HepG2 (cell line): ENCODE measurements at regions not wholly inside any gene's neighbourhood (a gene's known extent, or its start where the extent isn't known, plus 50 kb on each side); places are given as distances from the start of the nearest gene placed in this dataset.

Experiments used
- ATAC-seq: fragments of 200-7000 bp; cut with Tn5 transposase; 3 replicates; pipeline ENCODE4 v1.9.1; 2020; ENCODE audit warnings: mild to moderate bottlenecking, moderate library complexity
- BruUV-seq: library from RNA; stranded (reverse); fragments of 400-500 nt; replicated peaks from 2 replicates; lab custom pipeline; 2021; lab: Mats Ljungman, UMichigan
- CTCF ChIA-PET: fragments of 300-600 bp; formaldehyde crosslinking; extraction: SDS; loops from one replicate; lab custom pipeline; 2021; ENCODE audit warnings: low total read pairs, inconsistent platforms, low intra/inter-chr PET ratio; lab: Yijun Ruan, JAX
- POLR2A ChIA-PET: fragments of 350-600 bp; sonication (Branson Sonifier 250); formaldehyde crosslinking; loops from one replicate; lab custom pipeline; 2020; ENCODE audit warnings: antibody characterized with exemption, inconsistent platforms; lab: Yijun Ruan, JAX
- DNase-seq: peaks from one replicate; pipeline ENCODE4 v3.0.0-alpha.2; 2015; ENCODE audit warnings: low spot score
- FAIRE-seq: peaks from 3 replicates; lab custom pipeline; 2011; peaks lifted over from hg19 to GRCh38; lab: Jason Lieb, UNC
- H2AFZ ChIP-seq: one replicate; pipeline ENCODE4 v1.6.1; 2011; ENCODE audit warnings: low read length, inconsistent platforms
- H3K27ac ChIP-seq: fragments of 300-600 bp; 3 replicates; pipeline ENCODE4 v1.8.0; 2011; ENCODE audit warnings: mixed run types, mild to moderate bottlenecking, mixed read lengths, low read length, inconsistent platforms; ENCODE audit not compliant: insufficient read depth; ENCODE audit errors: extremely low read length
- H3K27me3 ChIP-seq, 2 experiments: fragments of 200-600 bp in 1 of 2; 2 replicates in 1 of 2; 3 replicates in 1 of 2; pipeline versions ENCODE4 v1.6.0 to v1.8.0; 2011; ENCODE audit warnings: low read length in 2 of 2, mild to moderate bottlenecking in 2 of 2, moderate library complexity in 2 of 2, inconsistent platforms in 1 of 2; ENCODE audit not compliant: insufficient read depth in 2 of 2, control insufficient read depth in 1 of 2
- H3K36me3 ChIP-seq, 2 experiments: fragments of 200-600 bp in 1 of 2; replicated peaks in 1 of 2; 2 replicates in 1 of 2; 3 replicates in 1 of 2; pipeline versions ENCODE4 v1.5.1 to v1.8.0; 2011; ENCODE audit warnings: low read length in 2 of 2, inconsistent platforms in 1 of 2; ENCODE audit not compliant: insufficient read depth in 2 of 2, control insufficient read depth in 1 of 2
- H3K4me1 ChIP-seq: 2 replicates; pipeline ENCODE4 v1.5.1; 2012; ENCODE audit warnings: low read length, inconsistent platforms; ENCODE audit not compliant: insufficient read depth
- H3K4me2 ChIP-seq: 2 replicates; pipeline ENCODE4 v1.6.0; 2011; ENCODE audit warnings: low read depth, low read length, inconsistent platforms
- H3K4me3 ChIP-seq, 3 experiments: fragments of 200-600 bp in 1 of 3; sonication (generic), shearing (Covaris generic) in 1 of 3; replicated peaks in 1 of 3; 2 replicates each; pipeline ENCODE4 v1.5.1; 2011 to 2016; ENCODE audit warnings: low read length in 3 of 3, inconsistent platforms in 2 of 3, low read depth in 2 of 3, mild to moderate bottlenecking in 2 of 3, control low read depth in 1 of 3, mixed read lengths in 1 of 3; ENCODE audit not compliant: insufficient read depth in 1 of 3
- H3K79me2 ChIP-seq: one replicate; pipeline ENCODE4 v1.6.1; 2011; ENCODE audit warnings: low read length, inconsistent platforms; ENCODE audit not compliant: insufficient read depth
- H3K9ac ChIP-seq: 2 replicates; pipeline ENCODE4 v1.6.0; 2011; ENCODE audit warnings: mild to moderate bottlenecking, low read depth, low read length, inconsistent platforms; ENCODE audit not compliant: insufficient read depth
- H3K9me3 ChIP-seq: 2 replicates; pipeline ENCODE4 v1.5.1; 2012; ENCODE audit warnings: mild to moderate bottlenecking, low read length
- H4K20me1 ChIP-seq: 2 replicates; pipeline ENCODE4 v1.6.0; 2011; ENCODE audit warnings: inconsistent platforms, mild to moderate bottlenecking, low read length, moderate library complexity; ENCODE audit not compliant: insufficient read depth
- JUND ChIP-seq: sonication (generic); formaldehyde crosslinking; IDR thresholded peaks from 2 replicates; pipeline ENCODE4 v1.8.0; 2022; ENCODE audit warnings: mild to moderate bottlenecking, missing genetic modification reagents
- KLF9 ChIP-seq: IDR thresholded peaks from 2 replicates; pipeline ENCODE4 v1.6.1; 2016; ENCODE audit warnings: low read depth
- MBD4 ChIP-seq: IDR thresholded peaks from 2 replicates; pipeline ENCODE4 v1.6.1; 2012; ENCODE audit warnings: low read length, inconsistent platforms, borderline replicate concordance
- MLLT10 ChIP-seq: sonication (generic); formaldehyde crosslinking; IDR thresholded peaks from 2 replicates; pipeline ENCODE4 v1.4.0; 2020; ENCODE audit warnings: missing genetic modification reagents
- NFE2 ChIP-seq: sonication (generic); formaldehyde crosslinking; IDR thresholded peaks from 2 replicates; pipeline ENCODE4 v1.4.0; 2020; ENCODE audit warnings: missing genetic modification reagents
- POGZ ChIP-seq: sonication (generic); formaldehyde crosslinking; IDR thresholded peaks from 2 replicates; pipeline ENCODE4 v1.4.0; 2020; ENCODE audit warnings: mild to moderate bottlenecking, missing genetic modification reagents
- RBFOX2 ChIP-seq: fragments of 200-400 bp; formaldehyde crosslinking; IDR thresholded peaks from 2 replicates; pipeline ENCODE4 v1.6.1; 2017; ENCODE audit warnings: low read depth, mild to moderate bottlenecking, low read length
- RCOR2 ChIP-seq: IDR thresholded peaks from 2 replicates; pipeline ENCODE4 v1.6.1; 2016; ENCODE audit warnings: missing biosample characterization, missing genetic modification reagents
- ZFP90 ChIP-seq: sonication (generic); formaldehyde crosslinking; IDR thresholded peaks from 2 replicates; pipeline ENCODE4 v1.8.0; 2022; ENCODE audit warnings: missing genetic modification reagents, mild to moderate bottlenecking, inconsistent platforms, borderline replicate concordance
- ZNF180 ChIP-seq: sonication (generic); formaldehyde crosslinking; IDR thresholded peaks from 2 replicates; pipeline ENCODE4 v1.4.0; 2020; ENCODE audit warnings: low read depth, missing genetic modification reagents, borderline replicate concordance
- ZNF234 ChIP-seq: sonication (generic); formaldehyde crosslinking; conservative IDR thresholded peaks from 2 replicates; pipeline ENCODE4 v1.5.1; 2020; ENCODE audit warnings: mild to moderate bottlenecking, missing genetic modification reagents
- ZNF331 ChIP-seq: sonication (generic); formaldehyde crosslinking; IDR thresholded peaks from 2 replicates; pipeline ENCODE4 v1.4.0; 2020; ENCODE audit warnings: missing genetic modification reagents
- ZNF530 ChIP-seq: sonication (generic); formaldehyde crosslinking; IDR thresholded peaks from 2 replicates; pipeline ENCODE4 v1.5.0; 2020; ENCODE audit warnings: low read depth, mild to moderate bottlenecking, missing genetic modification reagents
- ZNF781 ChIP-seq: sonication (generic); formaldehyde crosslinking; IDR thresholded peaks from 2 replicates; pipeline ENCODE4 v1.5.1; 2020; ENCODE audit warnings: borderline replicate concordance, mild to moderate bottlenecking, missing genetic modification reagents; ENCODE audit errors: not compliant biosample characterization
- WGBS: methylation state at CpG from one replicate; pipeline ENCODE4 v1.1.6; 2017; ENCODE audit warnings: low lambda C conversion rate; 5-methylcytosine and 5-hydroxymethylcytosine counted together
- in situ Hi-C: cut with HindIII; loops from 2 replicates; pipeline ENCODE4 v1.10.0; 2017; ENCODE audit warnings: low pct_unique_long_range_greater_than_20kb; ENCODE audit not compliant: extremely low pct_ligation_motif_present
- intact Hi-C: fragments of 100-400 bp; cut with micrococcal nuclease; formaldehyde crosslinking; loops from one replicate; pipeline ENCODE4 v1.10.0; 2022; ENCODE audit not compliant: unreplicated experiment
- TF ChIP-seq, protein P1 (sequence below): sonication (generic); formaldehyde crosslinking; IDR thresholded peaks from 2 replicates; pipeline ENCODE4 v1.5.0; 2020; ENCODE audit warnings: missing genetic modification reagents
- TF ChIP-seq, protein P2 (sequence below): sonication (generic); formaldehyde crosslinking; IDR thresholded peaks from 2 replicates; pipeline ENCODE4 v1.4.0; 2020; ENCODE audit warnings: missing genetic modification reagents
- TF ChIP-seq, protein P3 (sequence below): IDR thresholded peaks from 2 replicates; pipeline ENCODE4 v1.6.1; 2012; ENCODE audit warnings: low read length, improper control_type of control experiment
- TF ChIP-seq, protein P4 (sequence below): sonication (generic); formaldehyde crosslinking; conservative IDR thresholded peaks from 2 replicates; pipeline ENCODE4 v1.8.0; 2022; ENCODE audit warnings: missing genetic modification reagents

DNA sequence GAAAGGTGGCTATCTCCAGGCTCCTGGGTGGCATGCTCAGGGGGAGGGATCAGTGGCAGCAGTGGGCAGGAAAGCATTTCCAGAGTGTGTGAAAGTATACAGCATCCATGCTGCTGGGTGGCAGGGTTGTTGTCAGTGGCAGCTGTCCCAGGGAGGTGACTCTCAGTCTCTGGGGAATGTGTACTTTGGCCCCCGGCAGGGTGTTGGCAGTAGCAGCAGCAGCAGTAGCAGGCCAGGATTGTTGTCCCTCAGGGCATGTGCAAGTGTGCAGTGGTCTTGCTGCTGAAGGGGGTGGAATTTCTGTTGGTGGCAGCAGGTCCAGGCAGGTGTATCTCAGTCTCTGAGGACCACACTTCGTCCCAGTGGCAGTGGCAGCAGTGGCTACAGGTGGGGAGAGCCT is 71.7 kb upstream of the GUCA2B start (continued):
- no peak for TF ChIP-seq NFE2 (CRISPR knock-in tag)
- TF ChIP-seq JUND, result no peak

DNA sequence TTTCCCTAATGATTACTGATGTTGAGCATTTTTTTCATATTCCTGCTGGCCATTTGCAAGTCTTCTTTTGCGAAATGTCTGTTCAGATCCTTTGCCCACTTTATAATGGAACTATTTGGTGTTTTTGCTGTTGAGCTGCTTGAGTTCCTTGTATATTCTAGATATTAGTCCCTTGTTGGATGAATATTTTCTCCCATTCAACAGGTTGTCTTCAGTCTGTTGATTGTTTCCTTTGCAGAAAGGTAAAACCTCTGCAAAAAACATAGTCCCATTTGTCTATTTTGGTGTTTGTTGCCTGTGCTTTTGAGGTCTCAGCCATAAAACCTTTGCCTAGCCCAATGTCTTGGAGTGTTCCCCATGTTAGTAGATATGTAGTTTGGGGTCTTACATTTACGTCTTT is 78.0 kb upstream of the GUCA2B start:
- in situ Hi-C loops, result no loop called here
- H3K4me3 ChIP-seq, result no peak overlapping the region
- intact Hi-C loops, result no loop called here
- no peak overlapping the region for H3K27ac ChIP-seq
- ATAC-seq (no peak), DNase-seq (no peak), FAIRE-seq (no peak)
- no peak overlapping the region for H2AFZ ChIP-seq
- CTCF ChIA-PET, result no interaction called here
- no peaks in the 10 kb centered on the region for H4K20me1 ChIP-seq
- POLR2A ChIA-PET, result no interaction called here
- no peak overlapping the region for H3K9ac ChIP-seq
- 20% methylated on average over 2 of the region's 2 CpGs for WGBS
- no peaks in the 10 kb centered on the region for H3K27me3 ChIP-seq
- no peaks in the 10 kb centered on the region for H3K36me3 ChIP-seq
- H3K79me2 ChIP-seq, result no peaks in the 10 kb centered on the region
- H3K4me2 ChIP-seq, result no peak overlapping the region
- no peaks in the 10 kb centered on the region for H3K9me3 ChIP-seq
- BruUV-seq, result no TSS peak
- H3K4me1 ChIP-seq, result no peaks in the 10 kb centered on the region
- TF ChIP-seq, protein P1, sequence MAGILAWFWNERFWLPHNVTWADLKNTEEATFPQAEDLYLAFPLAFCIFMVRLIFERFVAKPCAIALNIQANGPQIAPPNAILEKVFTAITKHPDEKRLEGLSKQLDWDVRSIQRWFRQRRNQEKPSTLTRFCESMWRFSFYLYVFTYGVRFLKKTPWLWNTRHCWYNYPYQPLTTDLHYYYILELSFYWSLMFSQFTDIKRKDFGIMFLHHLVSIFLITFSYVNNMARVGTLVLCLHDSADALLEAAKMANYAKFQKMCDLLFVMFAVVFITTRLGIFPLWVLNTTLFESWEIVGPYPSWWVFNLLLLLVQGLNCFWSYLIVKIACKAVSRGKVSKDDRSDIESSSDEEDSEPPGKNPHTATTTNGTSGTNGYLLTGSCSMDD (CRISPR knock-in tag), result no peak
- no peak for TF ChIP-seq POGZ (CRISPR knock-in tag)
- no peak for TF ChIP-seq ZFP90 (CRISPR knock-in tag)
- TF ChIP-seq RBFOX2, result no peak
- no peak for TF ChIP-seq ZNF331 (CRISPR knock-in tag)
- no peak for TF ChIP-seq RCOR2 (CRISPR knock-in tag)
- no peak for TF ChIP-seq ZNF781 (CRISPR knock-in tag)
- no peak for TF ChIP-seq MLLT10
- TF ChIP-seq ZNF530 (CRISPR knock-in tag), result no peak
- no peak for TF ChIP-seq ZNF180 (CRISPR knock-in tag)
- TF ChIP-seq MBD4, result no peak
- no peak for TF ChIP-seq KLF9
- TF ChIP-seq ZNF234 (CRISPR knock-in tag), result no peak
- TF ChIP-seq, protein P2, sequence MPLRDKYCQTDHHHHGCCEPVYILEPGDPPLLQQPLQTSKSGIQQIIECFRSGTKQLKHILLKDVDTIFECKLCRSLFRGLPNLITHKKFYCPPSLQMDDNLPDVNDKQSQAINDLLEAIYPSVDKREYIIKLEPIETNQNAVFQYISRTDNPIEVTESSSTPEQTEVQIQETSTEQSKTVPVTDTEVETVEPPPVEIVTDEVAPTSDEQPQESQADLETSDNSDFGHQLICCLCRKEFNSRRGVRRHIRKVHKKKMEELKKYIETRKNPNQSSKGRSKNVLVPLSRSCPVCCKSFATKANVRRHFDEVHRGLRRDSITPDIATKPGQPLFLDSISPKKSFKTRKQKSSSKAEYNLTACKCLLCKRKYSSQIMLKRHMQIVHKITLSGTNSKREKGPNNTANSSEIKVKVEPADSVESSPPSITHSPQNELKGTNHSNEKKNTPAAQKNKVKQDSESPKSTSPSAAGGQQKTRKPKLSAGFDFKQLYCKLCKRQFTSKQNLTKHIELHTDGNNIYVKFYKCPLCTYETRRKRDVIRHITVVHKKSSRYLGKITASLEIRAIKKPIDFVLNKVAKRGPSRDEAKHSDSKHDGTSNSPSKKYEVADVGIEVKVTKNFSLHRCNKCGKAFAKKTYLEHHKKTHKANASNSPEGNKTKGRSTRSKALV, result no peak
- TF ChIP-seq, protein P3, sequence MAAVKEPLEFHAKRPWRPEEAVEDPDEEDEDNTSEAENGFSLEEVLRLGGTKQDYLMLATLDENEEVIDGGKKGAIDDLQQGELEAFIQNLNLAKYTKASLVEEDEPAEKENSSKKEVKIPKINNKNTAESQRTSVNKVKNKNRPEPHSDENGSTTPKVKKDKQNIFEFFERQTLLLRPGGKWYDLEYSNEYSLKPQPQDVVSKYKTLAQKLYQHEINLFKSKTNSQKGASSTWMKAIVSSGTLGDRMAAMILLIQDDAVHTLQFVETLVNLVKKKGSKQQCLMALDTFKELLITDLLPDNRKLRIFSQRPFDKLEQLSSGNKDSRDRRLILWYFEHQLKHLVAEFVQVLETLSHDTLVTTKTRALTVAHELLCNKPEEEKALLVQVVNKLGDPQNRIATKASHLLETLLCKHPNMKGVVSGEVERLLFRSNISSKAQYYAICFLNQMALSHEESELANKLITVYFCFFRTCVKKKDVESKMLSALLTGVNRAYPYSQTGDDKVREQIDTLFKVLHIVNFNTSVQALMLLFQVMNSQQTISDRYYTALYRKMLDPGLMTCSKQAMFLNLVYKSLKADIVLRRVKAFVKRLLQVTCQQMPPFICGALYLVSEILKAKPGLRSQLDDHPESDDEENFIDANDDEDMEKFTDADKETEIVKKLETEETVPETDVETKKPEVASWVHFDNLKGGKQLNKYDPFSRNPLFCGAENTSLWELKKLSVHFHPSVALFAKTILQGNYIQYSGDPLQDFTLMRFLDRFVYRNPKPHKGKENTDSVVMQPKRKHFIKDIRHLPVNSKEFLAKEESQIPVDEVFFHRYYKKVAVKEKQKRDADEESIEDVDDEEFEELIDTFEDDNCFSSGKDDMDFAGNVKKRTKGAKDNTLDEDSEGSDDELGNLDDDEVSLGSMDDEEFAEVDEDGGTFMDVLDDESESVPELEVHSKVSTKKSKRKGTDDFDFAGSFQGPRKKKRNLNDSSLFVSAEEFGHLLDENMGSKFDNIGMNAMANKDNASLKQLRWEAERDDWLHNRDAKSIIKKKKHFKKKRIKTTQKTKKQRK, result no peak
- TF ChIP-seq, protein P4, sequence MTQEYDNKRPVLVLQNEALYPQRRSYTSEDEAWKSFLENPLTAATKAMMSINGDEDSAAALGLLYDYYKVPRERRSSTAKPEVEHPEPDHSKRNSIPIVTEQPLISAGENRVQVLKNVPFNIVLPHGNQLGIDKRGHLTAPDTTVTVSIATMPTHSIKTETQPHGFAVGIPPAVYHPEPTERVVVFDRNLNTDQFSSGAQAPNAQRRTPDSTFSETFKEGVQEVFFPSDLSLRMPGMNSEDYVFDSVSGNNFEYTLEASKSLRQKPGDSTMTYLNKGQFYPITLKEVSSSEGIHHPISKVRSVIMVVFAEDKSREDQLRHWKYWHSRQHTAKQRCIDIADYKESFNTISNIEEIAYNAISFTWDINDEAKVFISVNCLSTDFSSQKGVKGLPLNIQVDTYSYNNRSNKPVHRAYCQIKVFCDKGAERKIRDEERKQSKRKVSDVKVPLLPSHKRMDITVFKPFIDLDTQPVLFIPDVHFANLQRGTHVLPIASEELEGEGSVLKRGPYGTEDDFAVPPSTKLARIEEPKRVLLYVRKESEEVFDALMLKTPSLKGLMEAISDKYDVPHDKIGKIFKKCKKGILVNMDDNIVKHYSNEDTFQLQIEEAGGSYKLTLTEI (CRISPR knock-in tag), result no peak
